SHP77 treated with DMSO at 0.1 percent for 48 hours (cell line): ENCODE measurements at regions not wholly inside any gene's neighbourhood (a gene's known extent, or its start where the extent isn't known, plus 50 kb on each side); places are given as distances from the start of the nearest gene placed in this dataset.

Experiments used
- DNase-seq: peaks from one replicate; lab custom pipeline; 2025; lab: John Stamatoyannopoulos, UW

GRCh38 chr2:42918671-42919318, 126.4 kb upstream of the HAAO start:
- no peak for DNase-seq

- no peak for DNase-seq
Measured at GRCh38 chr2:42918041-42918440, 125.7 kb upstream of the HAAO start.

GRCh38 chr2:42917425-42917927, 125.1 kb upstream of the HAAO start:
- no peak for DNase-seq

- no peak for DNase-seq
Measured at GRCh38 chr2:42916324-42916723, 123.9 kb upstream of the HAAO start.

- DNase-seq: no peak
Measured at GRCh38 chr2:42914860-42915259, 122.5 kb upstream of the HAAO start.

- DNase-seq: no peak
Measured at GRCh38 chr2:42914314-42914713, 121.9 kb upstream of the HAAO start.

- DNase-seq: no peak
Measured at GRCh38 chr2:42913280-42913878, 121.0 kb upstream of the HAAO start.

GRCh38 chr2:42910645-42911405, 118.4 kb upstream of the HAAO start:
- DNase-seq: no peak

- no peak for DNase-seq
Measured at GRCh38 chr2:42909966-42910365, 117.6 kb upstream of the HAAO start.

- no peak for DNase-seq
Measured at GRCh38 chr2:42908518-42909200, 116.3 kb upstream of the HAAO start.

GRCh38 chr2:42907835-42908234, 115.5 kb upstream of the HAAO start:
- DNase-seq: no peak

GRCh38 chr2:42906557-42907411, 114.4 kb upstream of the HAAO start:
- no peak for DNase-seq

GRCh38 chr2:42906111-42906556, 113.8 kb upstream of the HAAO start:
- no peak for DNase-seq

- no peak for DNase-seq
Measured at GRCh38 chr2:42905341-42906110, 113.1 kb upstream of the HAAO start.

- DNase-seq: no peak
Measured at GRCh38 chr2:42904576-42904876, 112.1 kb upstream of the HAAO start.

GRCh38 chr2:42903821-42904575, 111.6 kb upstream of the HAAO start:
- no peak for DNase-seq

GRCh38 chr2:42902939-42903709, 110.7 kb upstream of the HAAO start:
- no peak for DNase-seq

GRCh38 chr2:42901076-42901640, 108.8 kb upstream of the HAAO start:
- DNase-seq: no peak

GRCh38 chr2:42900289-42900891, 108.0 kb upstream of the HAAO start:
- DNase-seq: no peak
